ENCODE measurements at regions not wholly inside any gene's neighbourhood (a gene's known extent, or its start where the extent isn't known, plus 50 kb on each side); places are given as distances from the start of the nearest gene placed in this dataset.

DNA sequence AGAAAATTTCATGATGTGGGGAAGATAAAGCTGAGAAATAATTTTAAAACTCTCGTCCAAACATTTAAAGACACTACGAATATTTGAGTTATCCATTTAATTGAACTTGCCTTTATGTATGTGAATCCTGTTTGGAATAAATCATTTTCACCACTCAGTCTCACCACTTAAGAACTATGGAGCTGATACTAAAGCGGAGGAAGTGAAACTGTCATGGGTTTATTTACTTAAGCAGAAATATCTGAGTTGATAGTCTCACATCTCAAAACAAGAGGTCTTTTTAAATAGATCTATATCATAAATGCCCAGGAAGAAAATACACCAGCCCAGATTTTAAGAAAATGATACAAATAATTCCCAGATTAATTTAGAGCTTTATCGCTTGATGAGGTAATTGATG is 532.4 kb downstream of the ZNF804A start:
- no peak for DNase-seq
- Histone ChIP-seq H3K23ac (ENCODE audit: insufficient read length, low read depth, low read length) (no peak overlapping the region), H3K27ac (ENCODE audit: insufficient read length, low read depth, low read length) (no peak overlapping the region), H3K9me3 (ENCODE audit: control insufficient read depth, low read depth, low read length) (no peaks in the 10 kb centered on the region), H3T11ph (ENCODE audit: low read length) (no peak overlapping the region), H2AFZ (ENCODE audit: low read length) (no peak overlapping the region), H3K4me1 (ENCODE audit: insufficient read depth, low read length) (no peaks in the 10 kb centered on the region), H3K9ac (ENCODE audit: extremely low read depth, insufficient read length, low read length) (no peak overlapping the region), H3K27me3 (ENCODE audit: insufficient read depth, low read length) (no peaks in the 10 kb centered on the region), H3K79me1 (ENCODE audit: insufficient read depth, low read depth, low read length, poor library complexity, severe bottlenecking) (no peaks in the 10 kb centered on the region), H3K18ac (ENCODE audit: insufficient read length, low read depth, low read length) (no peak overlapping the region), H4K91ac (ENCODE audit: insufficient read length, low read depth, low read length) (no peak overlapping the region), H4K20me1 (ENCODE audit: control insufficient read depth, insufficient read depth, insufficient read length) (no peaks in the 10 kb centered on the region), H2BK20ac (ENCODE audit: low read depth, low read length, poor library complexity, severe bottlenecking) (no peak overlapping the region), H2BK15ac (ENCODE audit: low read depth, low read length) (no peak overlapping the region), H3K4me2 (ENCODE audit: insufficient read depth, insufficient read length, low read length) (no peak overlapping the region), H2BK12ac (ENCODE audit: insufficient read length, low read depth, low read length) (no peak overlapping the region), H4K8ac (replicated peaks; ENCODE audit: insufficient read length, low read depth, low read length) (no peak overlapping the region), H4K5ac (ENCODE audit: insufficient read length, low read depth, low read length) (no peak overlapping the region), H3K14ac (ENCODE audit: insufficient read depth, low read length) (no peak overlapping the region), H3K56ac (ENCODE audit: insufficient read length, low read depth, low read length) (no peak overlapping the region), H2BK5ac (ENCODE audit: insufficient read length, low read length) (no peak overlapping the region), H3K79me2 (ENCODE audit: insufficient read depth, low read length) (no peaks in the 10 kb centered on the region), H3K4ac (ENCODE audit: low read depth, low read length) (no peak overlapping the region), H2BK120ac (ENCODE audit: low read depth, low read length, poor library complexity, severe bottlenecking) (no peak overlapping the region), H3K23me2 (ENCODE audit: insufficient read length, low read depth, low read length, poor library complexity, severe bottlenecking) (no peaks in the 10 kb centered on the region), H2AK5ac (ENCODE audit: insufficient read length, low read length) (no peak overlapping the region)
- Mint-ChIP-seq H3K4me3 (no peak overlapping the region), H3K9me3 (no peaks in the 10 kb centered on the region; a peak in 1 of 5 replicates), H3K36me3 (ENCODE audit: insufficient read depth in 1 of 3, low read depth in 3 of 3) (no peaks in the 10 kb centered on the region; a peak in 1 of 7 replicates), H3K27me3 (ENCODE audit: low read depth) (no peaks in the 10 kb centered on the region), H3K27ac (no peak overlapping the region), H3K4me1 (peaks cover 0 to 6% of the 10 kb centered on the region in 2 experiments; a peak in 1 of 4 replicates)
- TF ChIP-seq, protein P1, sequence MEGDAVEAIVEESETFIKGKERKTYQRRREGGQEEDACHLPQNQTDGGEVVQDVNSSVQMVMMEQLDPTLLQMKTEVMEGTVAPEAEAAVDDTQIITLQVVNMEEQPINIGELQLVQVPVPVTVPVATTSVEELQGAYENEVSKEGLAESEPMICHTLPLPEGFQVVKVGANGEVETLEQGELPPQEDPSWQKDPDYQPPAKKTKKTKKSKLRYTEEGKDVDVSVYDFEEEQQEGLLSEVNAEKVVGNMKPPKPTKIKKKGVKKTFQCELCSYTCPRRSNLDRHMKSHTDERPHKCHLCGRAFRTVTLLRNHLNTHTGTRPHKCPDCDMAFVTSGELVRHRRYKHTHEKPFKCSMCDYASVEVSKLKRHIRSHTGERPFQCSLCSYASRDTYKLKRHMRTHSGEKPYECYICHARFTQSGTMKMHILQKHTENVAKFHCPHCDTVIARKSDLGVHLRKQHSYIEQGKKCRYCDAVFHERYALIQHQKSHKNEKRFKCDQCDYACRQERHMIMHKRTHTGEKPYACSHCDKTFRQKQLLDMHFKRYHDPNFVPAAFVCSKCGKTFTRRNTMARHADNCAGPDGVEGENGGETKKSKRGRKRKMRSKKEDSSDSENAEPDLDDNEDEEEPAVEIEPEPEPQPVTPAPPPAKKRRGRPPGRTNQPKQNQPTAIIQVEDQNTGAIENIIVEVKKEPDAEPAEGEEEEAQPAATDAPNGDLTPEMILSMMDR (conservative IDR thresholded peaks at IDR 0.05) = no peak
- no CpG with 5 or more reads among the region's 4 CpGs for WGBS (ENCODE audit: extremely low coverage, insufficient read length, low lambda C conversion rate)

Data from H9 (cell line).